CD14-positive monocyte (primary cell): ENCODE measurements at regions not wholly inside any gene's neighbourhood (a gene's known extent, or its start where the extent isn't known, plus 50 kb on each side); places are given as distances from the start of the nearest gene placed in this dataset.

Experiments
- DNase-seq, 3 donors: peaks; one replicate each; pipeline ENCODE4 v3.0.0-alpha.2; 2011 to 2022
- H2AFZ ChIP-seq: 2 replicates; pipeline ENCODE4 v1.6.0; 2012; ENCODE audit warnings: mild to moderate bottlenecking, low read depth, low read length, inconsistent platforms; ENCODE audit not compliant: insufficient read depth, poor library complexity, severe bottlenecking
- H3K27ac ChIP-seq, 2 donors: 1 replicate in 1 of 2; 2 replicates in 1 of 2; pipeline ENCODE4 v1.5.1; 2012 to 2013; ENCODE audit warnings: low read length in 2 of 2, control low read depth in 1 of 2, inconsistent platforms in 1 of 2, low read depth in 1 of 2, mild to moderate bottlenecking in 1 of 2
- H3K27me3 ChIP-seq, 2 donors: one replicate each; pipeline versions ENCODE4 v1.6.0 to v1.6.1; 2011 to 2013; ENCODE audit warnings: low read length in 2 of 2; ENCODE audit not compliant: control insufficient read depth in 2 of 2, insufficient read depth in 2 of 2
- H3K36me3 ChIP-seq, 2 donors: replicated peaks in 1 of 2; 1 replicate in 1 of 2; 2 replicates in 1 of 2; pipeline versions ENCODE4 v1.5.1 to v1.6.1; 2012 to 2013; ENCODE audit warnings: low read length in 2 of 2, control low read depth in 1 of 2, inconsistent platforms in 1 of 2, mild to moderate bottlenecking in 1 of 2; ENCODE audit not compliant: insufficient read depth in 2 of 2, control insufficient read depth in 1 of 2
- H3K4me1 ChIP-seq, 2 donors: 1 replicate in 1 of 2; 2 replicates in 1 of 2; pipeline versions ENCODE4 v1.5.1 to v1.6.1; 2012 to 2013; ENCODE audit warnings: low read length in 2 of 2, control low read depth in 1 of 2, inconsistent platforms in 1 of 2, mild to moderate bottlenecking in 1 of 2, moderate library complexity in 1 of 2; ENCODE audit not compliant: insufficient read depth in 2 of 2, control insufficient read depth in 1 of 2
- H3K4me2 ChIP-seq: replicated peaks from 2 replicates; pipeline ENCODE3; 2012; ENCODE audit warnings: low read length, moderate library complexity, mild to moderate bottlenecking; ENCODE audit not compliant: poor library complexity, severe bottlenecking; ENCODE audit errors: extremely low read depth
- H3K4me3 ChIP-seq, 3 experiments: fragments of 200-600 bp in 1 of 3; sonication (generic) in 1 of 3; replicated peaks in 1 of 3; 1 replicate in 2 of 3; 2 replicates in 1 of 3; pipeline ENCODE4 v1.5.1; 2011 to 2013; ENCODE audit warnings: low read length in 3 of 3, mild to moderate bottlenecking in 3 of 3, control low read depth in 2 of 3, low read depth in 2 of 3, inconsistent platforms in 1 of 3, moderate library complexity in 1 of 3
- H3K79me2 ChIP-seq: 2 replicates; pipeline ENCODE4 v1.6.0; 2012; ENCODE audit warnings: mild to moderate bottlenecking, control low read depth, inconsistent platforms, low read length, moderate library complexity; ENCODE audit not compliant: insufficient read depth
- H3K9ac ChIP-seq: 2 replicates; pipeline ENCODE4 v1.6.0; 2017; ENCODE audit warnings: low read length, mild to moderate bottlenecking; ENCODE audit not compliant: insufficient read depth, poor library complexity, severe bottlenecking
- H3K9me3 ChIP-seq, 2 donors: replicated peaks in 1 of 2; 1 replicate in 1 of 2; 2 replicates in 1 of 2; pipeline versions ENCODE4 v1.5.1 to v1.6.1; 2012 to 2013; ENCODE audit warnings: low read length in 2 of 2, control low read depth in 1 of 2; ENCODE audit not compliant: control insufficient read depth in 1 of 2, insufficient read depth in 1 of 2
- H4K20me1 ChIP-seq: 2 replicates; pipeline ENCODE4 v1.6.0; 2012; ENCODE audit warnings: mild to moderate bottlenecking, low read length, control low read depth, moderate library complexity; ENCODE audit not compliant: insufficient read depth
- H3K27ac Mint-ChIP-seq, 7 donors: one replicate each; pipeline ENCODE4 v1.8.0; 2020; ENCODE audit warnings: mild to moderate bottlenecking in 7 of 7, mixed read lengths in 7 of 7, moderate library complexity in 6 of 7, inconsistent platforms in 2 of 7
- H3K27me3 Mint-ChIP-seq, 3 donors: one replicate each; pipeline ENCODE4 v1.8.0; 2021 to 2022; ENCODE audit warnings: low read depth in 3 of 3, mild to moderate bottlenecking in 3 of 3, mixed read lengths in 3 of 3, moderate library complexity in 3 of 3, inconsistent platforms in 1 of 3
- H3K36me3 Mint-ChIP-seq, 2 donors: one replicate each; pipeline ENCODE4 v1.8.0; 2020; ENCODE audit warnings: mixed read lengths in 2 of 2, inconsistent platforms in 1 of 2, mild to moderate bottlenecking in 1 of 2
- H3K4me1 Mint-ChIP-seq: one replicate; pipeline ENCODE4 v1.8.0; 2020; ENCODE audit warnings: mild to moderate bottlenecking, mixed read lengths
- H3K4me3 Mint-ChIP-seq, 2 donors: one replicate each; pipeline ENCODE4 v1.8.0; 2020; ENCODE audit warnings: mild to moderate bottlenecking in 2 of 2, mixed read lengths in 2 of 2, moderate library complexity in 1 of 2
- H3K9me3 Mint-ChIP-seq, 7 donors: one replicate each; pipeline ENCODE4 v1.8.0; 2020 to 2022; ENCODE audit warnings: mixed read lengths in 7 of 7, mild to moderate bottlenecking in 6 of 7, moderate library complexity in 6 of 7, inconsistent platforms in 2 of 7
- WGBS: methylation state at CpG from one replicate; pipeline ENCODE4 v1.1.5; 2013; ENCODE audit warnings: missing lambda C conversion rate; ENCODE audit not compliant: insufficient coverage; 5-methylcytosine and 5-hydroxymethylcytosine counted together
- intact Hi-C, 2 donors: fragments of 100-400 bp; cut with micrococcal nuclease; formaldehyde crosslinking; loops; one replicate each; pipeline versions ENCODE4 v1.15.0 to v1.15.1; 2023
- TF ChIP-seq, protein P1 (sequence below): fragments of 200-600 bp; IDR thresholded peaks from one replicate; pipeline ENCODE4 v1.8.0; 2022; ENCODE audit warnings: antibody characterized with exemption, mild to moderate bottlenecking

DNA sequence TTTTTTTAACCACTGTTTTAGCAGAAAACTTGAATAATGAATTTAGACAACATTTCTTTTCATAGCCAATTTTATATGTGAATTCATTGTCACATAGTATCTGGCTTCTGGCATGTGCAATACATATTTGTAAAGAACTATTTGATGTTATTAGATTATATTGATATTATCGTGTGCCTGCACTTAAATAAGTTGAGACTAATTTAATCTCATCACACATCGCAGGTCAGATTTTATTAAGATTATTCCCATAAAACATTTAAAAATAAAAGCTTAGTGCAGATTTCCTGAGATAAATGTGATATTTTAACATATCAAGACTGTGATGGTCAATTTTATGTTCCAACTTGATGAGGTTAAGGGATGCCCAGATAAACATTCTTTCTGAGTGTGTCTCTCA lies 1565.3 kb upstream of the LRRTM3 start:
- Histone ChIP-seq H3K9ac (no peak overlapping the region), H3K36me3 (no peaks in the 10 kb centered on the region), H3K27me3 (no peaks in the 10 kb centered on the region), H3K4me3 (no peak overlapping the region), H4K20me1 (no peaks in the 10 kb centered on the region), H3K4me2 (no peak overlapping the region), H3K79me2 (no peaks in the 10 kb centered on the region), H3K27ac (no peak overlapping the region), H3K4me1 (peaks cover 0 to 3% of the 10 kb centered on the region in 2 donors), H2AFZ (no peak overlapping the region), H3K9me3 (no peaks in the 10 kb centered on the region)
- DNase-seq, result no peak
- Mint-ChIP-seq H3K4me3 (no peak overlapping the region), H3K4me1 (peaks cover 5% of the 10 kb centered on the region), H3K27ac (no peak overlapping the region), H3K36me3 (no peaks in the 10 kb centered on the region), H3K27me3 (peaks cover 0 to 3% (median 0%) of the 10 kb centered on the region in 3 donors), H3K9me3 (peaks cover 0 to 5% (median 0%) of the 10 kb centered on the region in 7 donors)
- no CpG with 5 or more reads among the region's 2 CpGs for WGBS
- TF ChIP-seq, protein P1, sequence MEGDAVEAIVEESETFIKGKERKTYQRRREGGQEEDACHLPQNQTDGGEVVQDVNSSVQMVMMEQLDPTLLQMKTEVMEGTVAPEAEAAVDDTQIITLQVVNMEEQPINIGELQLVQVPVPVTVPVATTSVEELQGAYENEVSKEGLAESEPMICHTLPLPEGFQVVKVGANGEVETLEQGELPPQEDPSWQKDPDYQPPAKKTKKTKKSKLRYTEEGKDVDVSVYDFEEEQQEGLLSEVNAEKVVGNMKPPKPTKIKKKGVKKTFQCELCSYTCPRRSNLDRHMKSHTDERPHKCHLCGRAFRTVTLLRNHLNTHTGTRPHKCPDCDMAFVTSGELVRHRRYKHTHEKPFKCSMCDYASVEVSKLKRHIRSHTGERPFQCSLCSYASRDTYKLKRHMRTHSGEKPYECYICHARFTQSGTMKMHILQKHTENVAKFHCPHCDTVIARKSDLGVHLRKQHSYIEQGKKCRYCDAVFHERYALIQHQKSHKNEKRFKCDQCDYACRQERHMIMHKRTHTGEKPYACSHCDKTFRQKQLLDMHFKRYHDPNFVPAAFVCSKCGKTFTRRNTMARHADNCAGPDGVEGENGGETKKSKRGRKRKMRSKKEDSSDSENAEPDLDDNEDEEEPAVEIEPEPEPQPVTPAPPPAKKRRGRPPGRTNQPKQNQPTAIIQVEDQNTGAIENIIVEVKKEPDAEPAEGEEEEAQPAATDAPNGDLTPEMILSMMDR, result no peak
- intact Hi-C loops, result no loop called here

DNA sequence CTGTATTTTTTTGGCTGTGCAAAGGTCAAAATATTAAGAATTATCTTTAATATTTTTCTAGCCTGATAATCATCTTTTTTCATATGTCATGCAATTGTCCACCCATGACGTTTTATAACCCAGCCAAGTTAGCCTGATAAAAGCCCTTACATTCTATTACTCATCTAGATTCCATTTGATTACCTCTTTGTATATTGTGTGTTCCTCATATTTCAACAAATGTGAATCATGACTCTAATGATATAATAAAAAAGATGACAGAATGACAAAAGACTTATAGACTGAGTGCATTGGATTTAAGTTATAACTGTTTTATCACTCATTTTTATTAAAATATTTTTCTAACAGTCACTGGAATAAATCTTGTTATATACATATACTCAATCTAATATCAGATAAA lies 1560.0 kb upstream of the LRRTM3 start:
- Histone ChIP-seq H3K4me1 (no peaks in the 10 kb centered on the region), H3K4me3 (no peak overlapping the region), H3K36me3 (no peaks in the 10 kb centered on the region), H3K27ac (no peak overlapping the region), H3K4me2 (no peak overlapping the region), H4K20me1 (no peaks in the 10 kb centered on the region), H2AFZ (no peak overlapping the region), H3K27me3 (no peaks in the 10 kb centered on the region), H3K9ac (no peak overlapping the region), H3K9me3 (no peaks in the 10 kb centered on the region), H3K79me2 (no peaks in the 10 kb centered on the region)
- intact Hi-C loops, result no loop called here
- Mint-ChIP-seq H3K4me1 (no peaks in the 10 kb centered on the region), H3K4me3 (no peak overlapping the region), H3K27me3 (peaks cover 0 to 1% (median 0%) of the 10 kb centered on the region in 3 donors), H3K9me3 (peaks cover 0 to 5% (median 0%) of the 10 kb centered on the region in 7 donors), H3K36me3 (no peaks in the 10 kb centered on the region), H3K27ac (no peak overlapping the region)
- no CpG with 5 or more reads among the region's 1 CpG for WGBS
- DNase-seq, result no peak
- TF ChIP-seq, protein P1, result no peak
